DOHH2 (cell line): ENCODE measurements at regions not wholly inside any gene's neighbourhood (a gene's known extent, or its start where the extent isn't known, plus 50 kb on each side); places are given as distances from the start of the nearest gene placed in this dataset.

Experiments
- H3F3A ChIP-seq: fragments of 200-600 bp; sonication (generic), shearing (Covaris generic); 2 replicates; pipeline ENCODE4 v1.6.0; 2016; ENCODE audit warnings: antibody characterized with exemption, mild to moderate bottlenecking; ENCODE audit not compliant: control insufficient read depth, insufficient read depth
- H3K27ac ChIP-seq: fragments of 200-600 bp; sonication (generic); 2 replicates; pipeline ENCODE4 v1.5.1; 2014; ENCODE audit warnings: low read depth, mild to moderate bottlenecking, low read length, moderate library complexity
- H3K27me3 ChIP-seq: fragments of 200-600 bp; sonication (generic); 2 replicates; pipeline ENCODE4 v1.6.1; 2014; ENCODE audit warnings: mild to moderate bottlenecking, low read length, mixed read lengths; ENCODE audit not compliant: control insufficient read depth
- H3K36me3 ChIP-seq: fragments of 200-600 bp; sonication (generic); 2 replicates; pipeline ENCODE4 v1.6.1; 2014; ENCODE audit warnings: mild to moderate bottlenecking, low read length, moderate library complexity, mixed read lengths; ENCODE audit not compliant: control insufficient read depth
- H3K4me1 ChIP-seq: fragments of 200-600 bp; sonication (generic); 2 replicates; pipeline ENCODE4 v1.6.1; 2014; ENCODE audit warnings: mild to moderate bottlenecking, low read length, mixed read lengths; ENCODE audit not compliant: control insufficient read depth
- H3K4me2 ChIP-seq: fragments of 200-600 bp; sonication (generic); 2 replicates; pipeline ENCODE4 v1.6.0; 2014; ENCODE audit warnings: mild to moderate bottlenecking, low read length, moderate library complexity
- H3K4me3 ChIP-seq: fragments of 200-600 bp; sonication (generic); 2 replicates; pipeline ENCODE4 v1.5.1; 2014; ENCODE audit warnings: mild to moderate bottlenecking, low read length, mixed read lengths
- H3K79me2 ChIP-seq: fragments of 200-600 bp; sonication (generic); 2 replicates; pipeline ENCODE4 v1.6.1; 2014; ENCODE audit warnings: mild to moderate bottlenecking, low read length, mixed read lengths; ENCODE audit not compliant: control insufficient read depth
- H3K9me2 ChIP-seq: fragments of 200-600 bp; sonication (generic); replicated peaks from 2 replicates; pipeline ENCODE4 v1.6.1; 2014; ENCODE audit warnings: mild to moderate bottlenecking, low read length, mixed read lengths; ENCODE audit not compliant: control insufficient read depth
- H3K9me3 ChIP-seq: fragments of 200-600 bp; sonication (generic); 2 replicates; pipeline ENCODE4 v1.6.1; 2014; ENCODE audit warnings: antibody characterized with exemption, low read length, mixed read lengths; ENCODE audit not compliant: control insufficient read depth, insufficient read depth
- H4K20me1 ChIP-seq: fragments of 200-600 bp; sonication (generic); 2 replicates; pipeline ENCODE4 v1.6.0; 2014; ENCODE audit warnings: low read depth, mild to moderate bottlenecking, antibody characterized with exemption, low read length, moderate library complexity; ENCODE audit not compliant: control insufficient read depth, insufficient read depth
- EZH2phosphoT487 ChIP-seq: fragments of 200-600 bp; sonication (generic); IDR thresholded peaks from 2 replicates; pipeline ENCODE4 v1.6.1; 2017; ENCODE audit warnings: borderline replicate concordance, mild to moderate bottlenecking, antibody characterized with exemption, low read length, moderate library complexity, mixed read lengths
- TF ChIP-seq, protein P1 (sequence below): fragments of 200-600 bp; sonication (generic); IDR thresholded peaks from one replicate; pipeline ENCODE4 v1.5.1; 2014; ENCODE audit warnings: antibody characterized with exemption, mild to moderate bottlenecking, low read depth, low read length; ENCODE audit not compliant: poor library complexity, severe bottlenecking

- Histone ChIP-seq H3K79me2 (no peaks in the 10 kb centered on the region), H3K27me3 (no peaks in the 10 kb centered on the region), H4K20me1 (no peaks in the 10 kb centered on the region), H3K9me3 (peaks cover 1% of the 10 kb centered on the region; the same call in 1 of the 2 replicates), H3K4me3 (no peak overlapping the region), H3F3A (no peaks in the 10 kb centered on the region), H3K36me3 (no peaks in the 10 kb centered on the region), H3K4me1 (no peaks in the 10 kb centered on the region), H3K27ac (no peak overlapping the region), H3K4me2 (no peak overlapping the region), H3K9me2 (no peaks in the 10 kb centered on the region)
- TF ChIP-seq, protein P1, sequence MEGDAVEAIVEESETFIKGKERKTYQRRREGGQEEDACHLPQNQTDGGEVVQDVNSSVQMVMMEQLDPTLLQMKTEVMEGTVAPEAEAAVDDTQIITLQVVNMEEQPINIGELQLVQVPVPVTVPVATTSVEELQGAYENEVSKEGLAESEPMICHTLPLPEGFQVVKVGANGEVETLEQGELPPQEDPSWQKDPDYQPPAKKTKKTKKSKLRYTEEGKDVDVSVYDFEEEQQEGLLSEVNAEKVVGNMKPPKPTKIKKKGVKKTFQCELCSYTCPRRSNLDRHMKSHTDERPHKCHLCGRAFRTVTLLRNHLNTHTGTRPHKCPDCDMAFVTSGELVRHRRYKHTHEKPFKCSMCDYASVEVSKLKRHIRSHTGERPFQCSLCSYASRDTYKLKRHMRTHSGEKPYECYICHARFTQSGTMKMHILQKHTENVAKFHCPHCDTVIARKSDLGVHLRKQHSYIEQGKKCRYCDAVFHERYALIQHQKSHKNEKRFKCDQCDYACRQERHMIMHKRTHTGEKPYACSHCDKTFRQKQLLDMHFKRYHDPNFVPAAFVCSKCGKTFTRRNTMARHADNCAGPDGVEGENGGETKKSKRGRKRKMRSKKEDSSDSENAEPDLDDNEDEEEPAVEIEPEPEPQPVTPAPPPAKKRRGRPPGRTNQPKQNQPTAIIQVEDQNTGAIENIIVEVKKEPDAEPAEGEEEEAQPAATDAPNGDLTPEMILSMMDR: no peak
- no peak for TF ChIP-seq EZH2phosphoT487
These were observed 446.1 kb upstream of the TMEM132C start for GRCh38 chr12:127820846-127821245.

DNA sequence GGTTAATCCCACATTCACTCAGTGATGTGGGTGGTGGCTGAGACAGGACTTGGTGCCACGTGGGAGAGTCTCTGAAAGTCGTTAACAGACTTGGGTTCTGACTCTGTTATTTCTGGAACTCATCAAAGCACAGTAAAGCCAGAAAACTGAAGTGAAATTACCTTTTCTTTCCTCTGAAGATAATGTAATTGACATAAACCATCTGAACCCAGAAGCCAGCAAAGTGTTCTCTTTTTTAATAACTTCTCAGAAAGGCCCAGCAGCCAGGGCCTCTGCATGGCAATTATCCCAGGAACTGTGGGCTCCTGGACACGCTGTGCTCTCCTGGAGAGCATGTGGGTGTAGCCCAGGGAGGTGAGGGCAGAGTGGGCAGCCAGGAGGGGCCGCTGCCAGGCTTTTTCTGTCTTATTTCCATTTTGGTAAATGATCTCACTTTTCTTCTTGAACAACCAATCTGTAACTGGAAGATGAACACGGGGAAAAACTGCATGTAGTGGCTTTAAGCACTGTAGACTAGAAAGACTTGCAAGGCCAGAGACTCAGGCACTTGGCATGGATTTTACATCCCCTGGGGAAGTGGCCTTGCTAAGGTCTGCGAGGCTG lies 444.1 kb upstream of the TMEM132C start:
- Histone ChIP-seq H3K9me2 (no peaks in the 10 kb centered on the region), H3K27me3 (no peaks in the 10 kb centered on the region), H3K4me3 (no peak overlapping the region), H3K36me3 (no peaks in the 10 kb centered on the region), H3K4me2 (no peak overlapping the region), H4K20me1 (no peaks in the 10 kb centered on the region), H3K4me1 (no peaks in the 10 kb centered on the region), H3K9me3 (peaks cover 15% of the 10 kb centered on the region; the same call in 1 of the 2 replicates), H3K27ac (no peak overlapping the region), H3F3A (no peaks in the 10 kb centered on the region), H3K79me2 (no peaks in the 10 kb centered on the region)
- TF ChIP-seq, protein P1: no peak
- TF ChIP-seq EZH2phosphoT487: no peak

DNA sequence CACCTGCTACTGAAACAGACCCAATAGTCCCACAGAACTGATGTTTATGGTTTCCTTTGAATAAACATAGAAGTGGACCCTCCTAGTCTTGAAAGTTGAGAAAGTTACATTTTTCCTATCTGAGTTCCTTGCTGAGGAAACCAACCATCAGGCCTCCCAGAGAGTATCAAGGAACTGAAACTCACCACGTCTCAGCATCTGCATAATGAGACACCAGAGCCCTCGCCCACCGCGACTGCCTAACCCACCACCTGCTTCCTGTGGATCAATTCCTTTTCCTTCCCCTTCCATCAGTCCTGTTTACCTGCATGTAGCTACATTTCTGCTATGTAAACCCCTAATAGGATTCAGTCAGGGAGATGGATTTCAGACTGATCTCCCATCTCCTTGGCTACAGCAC lies 443.2 kb upstream of the TMEM132C start:
- TF ChIP-seq, protein P1: no peak
- TF ChIP-seq EZH2phosphoT487: no peak
- Histone ChIP-seq H3K4me3 (no peak overlapping the region), H3K36me3 (no peaks in the 10 kb centered on the region), H3K4me1 (no peaks in the 10 kb centered on the region), H3K27me3 (no peaks in the 10 kb centered on the region), H4K20me1 (no peaks in the 10 kb centered on the region), H3K79me2 (no peaks in the 10 kb centered on the region), H3K27ac (no peak overlapping the region), H3F3A (no peaks in the 10 kb centered on the region), H3K4me2 (no peak overlapping the region), H3K9me2 (no peaks in the 10 kb centered on the region), H3K9me3 (peaks cover 15% of the 10 kb centered on the region; the same call in 1 of the 2 replicates)
